Gastrocnemius medialis (tissue), 4 donors: ENCODE measurements at regions not wholly inside any gene's neighbourhood (a gene's known extent, or its start where the extent isn't known, plus 50 kb on each side); places are given as distances from the start of the nearest gene placed in this dataset.

Experiments used
- CTCF ChIP-seq, 5 experiments: fragments of 450-650 bp in 3 of 5; fragments of 200-600 bp in 2 of 5; sonication (generic) in 2 of 5; IDR thresholded peaks in 4 of 5; conservative IDR thresholded peaks in 1 of 5; 1 replicate in 4 of 5; 2 replicates in 1 of 5; pipeline ENCODE4 v1.5.1; 2016 to 2019; ENCODE audit warnings: antibody characterized with exemption in 5 of 5, mild to moderate bottlenecking in 3 of 5, moderate library complexity in 3 of 5
- POLR2A ChIP-seq, 2 donors: fragments of 450-650 bp; IDR thresholded peaks; one replicate each; pipeline ENCODE4 v1.6.1; 2017; ENCODE audit warnings: antibody characterized with exemption in 2 of 2, mild to moderate bottlenecking in 2 of 2, moderate library complexity in 2 of 2

DNA sequence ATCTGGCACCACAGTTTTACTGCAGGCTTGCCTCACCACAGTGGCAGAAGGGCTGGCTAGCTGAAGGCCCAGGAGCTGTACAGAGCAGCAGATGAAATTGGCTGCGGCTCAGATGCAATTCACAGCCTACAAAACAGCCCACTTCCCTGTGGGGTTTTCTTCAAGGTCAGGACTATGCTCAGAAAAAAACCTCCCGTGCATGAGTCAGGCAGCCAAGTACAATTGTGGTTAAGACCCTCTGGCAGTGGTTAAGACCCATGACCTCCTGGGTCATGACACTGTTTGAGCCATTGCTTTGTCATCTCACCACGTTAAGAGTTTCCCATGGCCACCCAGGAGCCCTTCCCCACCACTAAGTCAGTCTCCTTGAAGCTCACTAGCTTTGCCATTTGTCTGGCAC lies 276.3 kb downstream of the HNRNPD start:
- TF ChIP-seq CTCF (IDR thresholded peaks at IDR 0.05 in 4 of 5, conservative IDR thresholded peaks at IDR 0.05 in 1 of 5) (no peak), POLR2A (IDR thresholded peaks at IDR 0.05) (no peak)
